Smooth muscle cell (in vitro differentiated cells): ENCODE measurements at regions not wholly inside any gene's neighbourhood (a gene's known extent, or its start where the extent isn't known, plus 50 kb on each side); places are given as distances from the start of the nearest gene placed in this dataset.

Experiments used
- DNase-seq: peaks from one replicate; lab custom pipeline; 2025; ENCODE audit not compliant: unreplicated experiment; lab: John Stamatoyannopoulos, UW
- H2AFZ ChIP-seq: fragments of 200-600 bp; sonication (generic); 2 replicates; pipeline ENCODE4 v1.6.0; 2016; ENCODE audit warnings: antibody characterized with exemption, low read depth, mild to moderate bottlenecking
- H3F3A ChIP-seq: fragments of 200-600 bp; sonication (generic); 2 replicates; pipeline ENCODE4 v1.6.0; 2017; ENCODE audit warnings: antibody characterized with exemption, low read depth
- H3K27ac ChIP-seq: fragments of 200-600 bp; sonication (generic); 2 replicates; pipeline ENCODE4 v1.5.1; 2016; ENCODE audit warnings: low read depth, mild to moderate bottlenecking
- H3K27me3 ChIP-seq: fragments of 200-600 bp; sonication (generic); 2 replicates; pipeline ENCODE4 v1.6.1; 2016; ENCODE audit warnings: low read depth, mild to moderate bottlenecking
- H3K36me3 ChIP-seq: fragments of 200-600 bp; sonication (generic); 2 replicates; pipeline ENCODE4 v1.5.1; 2016; ENCODE audit warnings: low read depth
- H3K4me1 ChIP-seq: fragments of 200-600 bp; sonication (generic); 2 replicates; pipeline ENCODE4 v1.5.1; 2016; ENCODE audit warnings: low read depth
- H3K4me2 ChIP-seq: fragments of 200-600 bp; sonication (generic); 2 replicates; pipeline ENCODE4 v1.6.0; 2016; ENCODE audit warnings: mild to moderate bottlenecking
- H3K4me3 ChIP-seq: fragments of 200-600 bp; sonication (generic); 2 replicates; pipeline ENCODE4 v1.5.1; 2016; ENCODE audit warnings: mild to moderate bottlenecking
- H3K79me2 ChIP-seq: fragments of 200-600 bp; sonication (generic); 2 replicates; pipeline ENCODE4 v1.6.0; 2016; ENCODE audit warnings: low read depth, mild to moderate bottlenecking
- H3K9ac ChIP-seq: fragments of 200-600 bp; sonication (generic); 2 replicates; pipeline ENCODE4 v1.6.0; 2016; ENCODE audit warnings: low read depth
- H3K9me3 ChIP-seq: fragments of 200-600 bp; sonication (generic); replicated peaks from 2 replicates; pipeline ENCODE4 v1.5.1; 2016; ENCODE audit warnings: low read depth
- H4K20me1 ChIP-seq: fragments of 200-600 bp; sonication (generic); 2 replicates; pipeline ENCODE4 v1.6.0; 2016; ENCODE audit warnings: low read depth
- WGBS: methylation state at CpG from one replicate; pipeline ENCODE4 v1.1.7; 2016; ENCODE audit warnings: low lambda C conversion rate; 5-methylcytosine and 5-hydroxymethylcytosine counted together
- TF ChIP-seq, protein P1 (sequence below): fragments of 200-600 bp; sonication (generic); IDR thresholded peaks from 2 replicates; pipeline ENCODE4 v1.5.1; 2017; ENCODE audit warnings: borderline replicate concordance, mild to moderate bottlenecking, antibody characterized with exemption; ENCODE audit not compliant: insufficient read depth, poor library complexity, severe bottlenecking

- H3K79me2 ChIP-seq: no peaks in the 10 kb centered on the region
- TF ChIP-seq, protein P1, sequence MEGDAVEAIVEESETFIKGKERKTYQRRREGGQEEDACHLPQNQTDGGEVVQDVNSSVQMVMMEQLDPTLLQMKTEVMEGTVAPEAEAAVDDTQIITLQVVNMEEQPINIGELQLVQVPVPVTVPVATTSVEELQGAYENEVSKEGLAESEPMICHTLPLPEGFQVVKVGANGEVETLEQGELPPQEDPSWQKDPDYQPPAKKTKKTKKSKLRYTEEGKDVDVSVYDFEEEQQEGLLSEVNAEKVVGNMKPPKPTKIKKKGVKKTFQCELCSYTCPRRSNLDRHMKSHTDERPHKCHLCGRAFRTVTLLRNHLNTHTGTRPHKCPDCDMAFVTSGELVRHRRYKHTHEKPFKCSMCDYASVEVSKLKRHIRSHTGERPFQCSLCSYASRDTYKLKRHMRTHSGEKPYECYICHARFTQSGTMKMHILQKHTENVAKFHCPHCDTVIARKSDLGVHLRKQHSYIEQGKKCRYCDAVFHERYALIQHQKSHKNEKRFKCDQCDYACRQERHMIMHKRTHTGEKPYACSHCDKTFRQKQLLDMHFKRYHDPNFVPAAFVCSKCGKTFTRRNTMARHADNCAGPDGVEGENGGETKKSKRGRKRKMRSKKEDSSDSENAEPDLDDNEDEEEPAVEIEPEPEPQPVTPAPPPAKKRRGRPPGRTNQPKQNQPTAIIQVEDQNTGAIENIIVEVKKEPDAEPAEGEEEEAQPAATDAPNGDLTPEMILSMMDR: no peak
- peak overlapping the region; percentile 39 for H3K4me2 ChIP-seq
- H3K9me3 ChIP-seq: no peaks in the 10 kb centered on the region
- DNase-seq: no peak
- no peak overlapping the region for H3K4me3 ChIP-seq
- no peak overlapping the region for H3K9ac ChIP-seq
- no peaks in the 10 kb centered on the region for H4K20me1 ChIP-seq
- no peaks in the 10 kb centered on the region for H3K36me3 ChIP-seq
- H3K27me3 ChIP-seq: no peaks in the 10 kb centered on the region
- H3K4me1 ChIP-seq: peaks cover 10% of the 10 kb centered on the region
- peaks cover 9% of the 10 kb centered on the region for H3F3A ChIP-seq
- H2AFZ ChIP-seq: peak overlapping the region; percentile 56
- no peak overlapping the region for H3K27ac ChIP-seq
- WGBS: 58% methylated on average over 4 of the region's 4 CpGs
Measured at GRCh38 chr2:160901613-160902012, 258.6 kb upstream of the TANK start.

GRCh38 chr2:160905862-160906261 is 254.4 kb upstream of the TANK start:
- H3K27ac ChIP-seq: no peak overlapping the region
- H3K79me2 ChIP-seq: no peaks in the 10 kb centered on the region
- no peaks in the 10 kb centered on the region for H3K9me3 ChIP-seq
- 90% methylated on average over 2 of the region's 2 CpGs for WGBS
- H4K20me1 ChIP-seq: no peaks in the 10 kb centered on the region
- no peaks in the 10 kb centered on the region for H3K36me3 ChIP-seq
- peaks cover 12% of the 10 kb centered on the region for H3K4me1 ChIP-seq
- no peak overlapping the region for H3K4me2 ChIP-seq
- TF ChIP-seq, protein P1: no peak
- H3K9ac ChIP-seq: no peak overlapping the region
- peaks cover 17% of the 10 kb centered on the region for H3F3A ChIP-seq
- no peak for DNase-seq
- no peak overlapping the region for H2AFZ ChIP-seq
- H3K27me3 ChIP-seq: no peaks in the 10 kb centered on the region
- H3K4me3 ChIP-seq: no peak overlapping the region

DNA sequence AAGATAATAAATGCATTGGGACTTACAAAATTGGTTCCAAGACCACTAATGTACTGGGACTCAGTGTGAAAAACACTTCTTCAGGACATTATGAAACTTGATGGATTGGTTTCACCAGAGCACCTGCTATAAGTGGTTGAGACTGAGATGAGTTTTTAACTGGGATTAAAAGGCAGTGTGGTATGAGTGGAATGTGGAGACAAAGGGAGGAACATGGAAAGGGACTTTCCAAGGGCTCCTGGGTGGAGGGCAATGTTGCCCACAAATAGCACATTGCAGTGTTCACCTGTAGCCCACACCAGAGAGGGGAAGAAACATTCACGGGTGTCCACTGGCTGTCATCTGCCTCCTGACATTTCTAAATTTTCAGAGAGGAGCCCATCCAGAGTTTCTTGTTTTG is 253.3 kb upstream of the TANK start:
- H3K4me3 ChIP-seq: no peak overlapping the region
- peaks cover 8% of the 10 kb centered on the region for H3K4me1 ChIP-seq
- H3K79me2 ChIP-seq: no peaks in the 10 kb centered on the region
- TF ChIP-seq, protein P1: no peak
- no peak for DNase-seq
- no peaks in the 10 kb centered on the region for H3K27me3 ChIP-seq
- H3K4me2 ChIP-seq: no peak overlapping the region
- no peak overlapping the region for H2AFZ ChIP-seq
- WGBS: 81% methylated on average over 1 of the region's 1 CpG
- H3K9ac ChIP-seq: no peak overlapping the region
- no peaks in the 10 kb centered on the region for H4K20me1 ChIP-seq
- peaks cover 17% of the 10 kb centered on the region for H3F3A ChIP-seq
- H3K27ac ChIP-seq: no peak overlapping the region
- no peaks in the 10 kb centered on the region for H3K36me3 ChIP-seq
- no peaks in the 10 kb centered on the region for H3K9me3 ChIP-seq

GRCh38 chr2:160907738-160908137 is 252.5 kb upstream of the TANK start:
- H3K9ac ChIP-seq: no peak overlapping the region
- no peaks in the 10 kb centered on the region for H3K79me2 ChIP-seq
- no peak for DNase-seq
- H3K4me3 ChIP-seq: no peak overlapping the region
- peaks cover 17% of the 10 kb centered on the region for H3F3A ChIP-seq
- H4K20me1 ChIP-seq: no peaks in the 10 kb centered on the region
- 65% methylated on average over 1 of the region's 1 CpG for WGBS
- H3K27ac ChIP-seq: peak overlapping the region; percentile 93
- no peaks in the 10 kb centered on the region for H3K9me3 ChIP-seq
- no peak overlapping the region for H3K4me2 ChIP-seq
- TF ChIP-seq, protein P1: no peak
- no peak overlapping the region for H2AFZ ChIP-seq
- H3K27me3 ChIP-seq: no peaks in the 10 kb centered on the region
- no peaks in the 10 kb centered on the region for H3K36me3 ChIP-seq
- H3K4me1 ChIP-seq: peaks cover 8% of the 10 kb centered on the region
